Gastrocnemius medialis (tissue), 4 donors: ENCODE measurements at regions not wholly inside any gene's neighbourhood (a gene's known extent, or its start where the extent isn't known, plus 50 kb on each side); places are given as distances from the start of the nearest gene placed in this dataset.

Experiments
- CTCF ChIP-seq, 5 experiments: fragments of 450-650 bp in 3 of 5; fragments of 200-600 bp in 2 of 5; sonication (generic) in 2 of 5; IDR thresholded peaks in 4 of 5; conservative IDR thresholded peaks in 1 of 5; 1 replicate in 4 of 5; 2 replicates in 1 of 5; pipeline ENCODE4 v1.5.1; 2016 to 2019; ENCODE audit warnings: antibody characterized with exemption in 5 of 5, mild to moderate bottlenecking in 3 of 5, moderate library complexity in 3 of 5
- POLR2A ChIP-seq, 2 donors: fragments of 450-650 bp; IDR thresholded peaks; one replicate each; pipeline ENCODE4 v1.6.1; 2017; ENCODE audit warnings: antibody characterized with exemption in 2 of 2, mild to moderate bottlenecking in 2 of 2, moderate library complexity in 2 of 2

GRCh38 chr14:87156878-87157277 lies 836.1 kb downstream of the GALC start:
- TF ChIP-seq CTCF (IDR thresholded peaks at IDR 0.05 in 4 of 5, conservative IDR thresholded peaks at IDR 0.05 in 1 of 5): no peak
- TF ChIP-seq POLR2A (IDR thresholded peaks at IDR 0.05): no peak
